Spleen (tissue), 11 donors: ENCODE measurements at regions not wholly inside any gene's neighbourhood (a gene's known extent, or its start where the extent isn't known, plus 50 kb on each side); places are given as distances from the start of the nearest gene placed in this dataset.
"Not testable (repeated sequence)": the region's sequence is repeated elsewhere in the genome, so short reads cannot be mapped to it uniquely, and the experiment has no call there.

Experiments used
- DNase-seq: peaks from one replicate; pipeline ENCODE4 v3.0.0-alpha.2; 2020
- H3K27ac ChIP-seq, 8 donors: fragments of 200-600 bp; sonication (generic) in 7 of 8; 1 replicate in 4 of 8; 2 replicates in 4 of 8; pipeline versions ENCODE4 v1.5.0 to v1.8.0; 2016 to 2021; ENCODE audit warnings: inconsistent platforms in 4 of 8, mild to moderate bottlenecking in 4 of 8, moderate library complexity in 1 of 8
- H3K27me3 ChIP-seq, 7 donors: fragments of 200-600 bp; sonication (generic) in 6 of 7; replicated peaks in 1 of 7; 1 replicate in 4 of 7; 2 replicates in 3 of 7; pipeline versions ENCODE4 v1.5.0 to v1.8.0; 2016 to 2021; ENCODE audit warnings: inconsistent platforms in 3 of 7, mild to moderate bottlenecking in 1 of 7
- H3K36me3 ChIP-seq, 6 donors: fragments of 200-600 bp; sonication (generic) in 5 of 6; 1 replicate in 4 of 6; 2 replicates in 2 of 6; pipeline versions ENCODE4 v1.5.0 to v1.8.0; 2016 to 2021; ENCODE audit warnings: inconsistent platforms in 2 of 6
- H3K4me1 ChIP-seq, 6 donors: fragments of 200-600 bp; sonication (generic) in 5 of 6; 1 replicate in 3 of 6; 2 replicates in 3 of 6; pipeline versions ENCODE4 v1.5.0 to v1.8.0; 2016 to 2021; ENCODE audit warnings: inconsistent platforms in 3 of 6
- H3K4me3 ChIP-seq, 8 donors: fragments of 200-600 bp; sonication (generic) in 7 of 8; 1 replicate in 4 of 8; 2 replicates in 4 of 8; pipeline versions ENCODE4 v1.5.0 to v1.8.0; 2016 to 2021; ENCODE audit warnings: inconsistent platforms in 4 of 8, mild to moderate bottlenecking in 4 of 8, moderate library complexity in 2 of 8
- H3K9me3 ChIP-seq, 8 donors: fragments of 200-600 bp; sonication (generic) in 7 of 8; 1 replicate in 4 of 8; 2 replicates in 4 of 8; pipeline versions ENCODE4 v1.5.0 to v1.8.0; 2016 to 2021; ENCODE audit warnings: inconsistent platforms in 4 of 8
- POLR2A ChIP-seq, 3 donors: fragments of 450-650 bp; IDR thresholded peaks; one replicate each; pipeline ENCODE4 v1.5.1; 2017; ENCODE audit warnings: antibody characterized with exemption in 3 of 3, mild to moderate bottlenecking in 1 of 3
- POLR2AphosphoS5 ChIP-seq, 3 donors: sonication (generic); formaldehyde crosslinking; IDR thresholded peaks; one replicate each; pipeline ENCODE4 v1.5.1; 2017; ENCODE audit warnings: antibody characterized with exemption in 3 of 3
- WGBS, 5 donors: extraction: QIAGEN DNeasy Blood & Tissue Kit in 3 of 5; methylation state at CpG; one replicate each; pipeline versions ENCODE4 v1.1.5 to v1.1.7; 2013 to 2018; 5-methylcytosine and 5-hydroxymethylcytosine counted together
- intact Hi-C: fragments of 100-400 bp; cut with DNase I; formaldehyde crosslinking; loops from one replicate; pipeline ENCODE4 v1.15.0; 2023; ENCODE audit warnings: low total_unique reads
- TF ChIP-seq, protein P1 (sequence below), 11 experiments: fragments of 200-600 bp in 7 of 11; fragments of 450-650 bp in 4 of 11; sonication (generic) in 4 of 11; IDR thresholded peaks in 8 of 11; conservative IDR thresholded peaks in 3 of 11; 1 replicate in 7 of 11; 2 replicates in 4 of 11; pipeline versions ENCODE4 v1.4.0 to v1.8.0; 2016 to 2021; ENCODE audit warnings: antibody characterized with exemption in 11 of 11, inconsistent platforms in 4 of 11, mild to moderate bottlenecking in 1 of 11
- donor health status: healthy with polysubstance abuse.
- donor health status: DM: no; HTN: no; CAD: no; lungs with moderate emphysema.
- donor health status: DM: no; HTN: no; CAD: no.
- donor health status: Bipolar disorder and iron deficiency.
- donor health status: healthy.
- donor health status: DM: no; HTN: no; CAD: no.
- donor health status: DM: yes; HTN: yes; CAD: no.

DNA sequence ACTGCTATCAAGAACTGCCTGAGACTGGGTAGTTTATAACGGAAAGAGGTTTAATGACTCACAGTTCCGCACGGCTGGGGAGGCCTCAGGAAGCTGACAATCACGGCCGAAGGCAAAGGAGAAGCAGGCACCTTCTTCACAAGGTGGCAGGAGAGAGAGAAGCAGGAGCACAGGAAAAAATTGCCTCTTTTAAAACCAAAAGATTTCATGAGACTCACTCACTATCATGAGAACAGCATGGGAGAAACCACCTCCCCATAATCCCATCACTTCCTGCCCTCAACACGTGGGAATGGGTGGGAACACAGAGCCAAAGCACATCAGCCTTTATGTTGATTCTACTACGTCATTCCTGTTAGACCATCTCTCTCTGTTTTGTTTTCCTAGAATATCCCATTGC, 650.9 kb upstream of the SEMA6D start:
- H3K27ac ChIP-seq = no peak overlapping the region
- 65 to 77% (median 70%) methylated on average over 7 of the region's 7 CpGs for WGBS, 5 donors

DNA sequence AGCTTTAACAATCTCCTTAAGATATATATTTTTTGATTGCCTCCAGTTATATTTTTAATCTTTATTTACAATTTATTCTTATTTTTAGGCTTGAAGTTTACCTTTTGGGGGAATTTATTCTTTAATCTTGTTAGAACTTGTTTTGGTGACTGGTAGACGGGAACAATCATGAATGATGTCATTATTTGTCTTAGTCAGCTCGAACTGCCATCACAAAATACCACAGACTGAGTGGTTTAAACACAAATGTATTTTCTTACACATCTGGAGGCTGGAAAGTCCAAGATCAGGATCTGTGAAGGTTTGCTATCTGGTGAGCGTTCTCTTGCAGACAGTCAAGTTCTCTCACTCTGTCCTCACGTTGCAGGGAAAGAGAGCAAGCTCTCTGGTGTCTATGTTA, 639.5 kb upstream of the SEMA6D start:
- intact Hi-C loops, H3K4me3 ChIP-seq, H3K36me3 ChIP-seq, H3K9me3 ChIP-seq, DNase-seq, H3K27ac ChIP-seq, H3K4me1 ChIP-seq, H3K27me3 ChIP-seq: not testable (repeated sequence)
- WGBS, 5 donors = 47 to 68% (median 53%) methylated on average over 4 of the region's 4 CpGs

More for the DNA sequence above, 650.9 kb upstream of the SEMA6D start:
- Histone ChIP-seq H3K9me3 (no peaks in the 10 kb centered on the region), H3K27me3 (no peaks in the 10 kb centered on the region), H3K4me1 (no peaks in the 10 kb centered on the region), H3K4me3 (no peak overlapping the region), H3K36me3 (no peaks in the 10 kb centered on the region)
- no peak for DNase-seq
- intact Hi-C loops = no loop called here
- TF ChIP-seq, protein P1, sequence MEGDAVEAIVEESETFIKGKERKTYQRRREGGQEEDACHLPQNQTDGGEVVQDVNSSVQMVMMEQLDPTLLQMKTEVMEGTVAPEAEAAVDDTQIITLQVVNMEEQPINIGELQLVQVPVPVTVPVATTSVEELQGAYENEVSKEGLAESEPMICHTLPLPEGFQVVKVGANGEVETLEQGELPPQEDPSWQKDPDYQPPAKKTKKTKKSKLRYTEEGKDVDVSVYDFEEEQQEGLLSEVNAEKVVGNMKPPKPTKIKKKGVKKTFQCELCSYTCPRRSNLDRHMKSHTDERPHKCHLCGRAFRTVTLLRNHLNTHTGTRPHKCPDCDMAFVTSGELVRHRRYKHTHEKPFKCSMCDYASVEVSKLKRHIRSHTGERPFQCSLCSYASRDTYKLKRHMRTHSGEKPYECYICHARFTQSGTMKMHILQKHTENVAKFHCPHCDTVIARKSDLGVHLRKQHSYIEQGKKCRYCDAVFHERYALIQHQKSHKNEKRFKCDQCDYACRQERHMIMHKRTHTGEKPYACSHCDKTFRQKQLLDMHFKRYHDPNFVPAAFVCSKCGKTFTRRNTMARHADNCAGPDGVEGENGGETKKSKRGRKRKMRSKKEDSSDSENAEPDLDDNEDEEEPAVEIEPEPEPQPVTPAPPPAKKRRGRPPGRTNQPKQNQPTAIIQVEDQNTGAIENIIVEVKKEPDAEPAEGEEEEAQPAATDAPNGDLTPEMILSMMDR (IDR thresholded peaks at IDR 0.05 in 8 of 11, conservative IDR thresholded peaks at IDR 0.05 in 3 of 11) = no peak
- no peak for TF ChIP-seq POLR2A (IDR thresholded peaks at IDR 0.05)
- no peak for TF ChIP-seq POLR2AphosphoS5 (IDR thresholded peaks at IDR 0.05)

DNA sequence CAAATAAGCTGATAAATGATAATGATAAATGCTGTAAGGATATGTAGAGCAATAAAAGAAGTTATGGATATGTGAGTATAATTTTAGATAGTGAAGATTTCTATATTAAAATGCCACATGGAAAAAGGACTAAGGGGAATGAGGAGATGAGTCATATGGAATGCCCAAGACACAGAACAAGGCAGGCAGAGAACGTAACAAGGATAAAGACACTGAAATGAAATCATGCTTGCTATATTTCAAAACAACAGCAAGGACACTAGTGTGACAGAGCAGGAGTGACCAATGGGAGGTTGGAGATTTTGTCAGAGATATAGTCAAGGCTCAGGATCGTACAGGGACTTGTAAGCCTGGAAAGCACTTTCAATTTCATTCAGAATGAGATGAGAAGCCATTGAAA, 621.5 kb upstream of the SEMA6D start:
- TF ChIP-seq, protein P1 (IDR thresholded peaks at IDR 0.05 in 8 of 11, conservative IDR thresholded peaks at IDR 0.05 in 3 of 11) = no peak
- TF ChIP-seq POLR2AphosphoS5 (IDR thresholded peaks at IDR 0.05) (no peak), POLR2A (IDR thresholded peaks at IDR 0.05) (no peak)
- Histone ChIP-seq H3K4me3 (no peak overlapping the region), H3K36me3 (no peaks in the 10 kb centered on the region), H3K27me3 (no peaks in the 10 kb centered on the region), H3K27ac (no peak overlapping the region), H3K4me1 (no peaks in the 10 kb centered on the region), H3K9me3 (peaks cover 0 to 12% (median 0%) of the 10 kb centered on the region in 8 donors)
- DNase-seq = no peak
- 57 to 84% (median 65%) methylated on average over 2 of the region's 2 CpGs for WGBS, 5 donors
- intact Hi-C loops = no loop called here

DNA sequence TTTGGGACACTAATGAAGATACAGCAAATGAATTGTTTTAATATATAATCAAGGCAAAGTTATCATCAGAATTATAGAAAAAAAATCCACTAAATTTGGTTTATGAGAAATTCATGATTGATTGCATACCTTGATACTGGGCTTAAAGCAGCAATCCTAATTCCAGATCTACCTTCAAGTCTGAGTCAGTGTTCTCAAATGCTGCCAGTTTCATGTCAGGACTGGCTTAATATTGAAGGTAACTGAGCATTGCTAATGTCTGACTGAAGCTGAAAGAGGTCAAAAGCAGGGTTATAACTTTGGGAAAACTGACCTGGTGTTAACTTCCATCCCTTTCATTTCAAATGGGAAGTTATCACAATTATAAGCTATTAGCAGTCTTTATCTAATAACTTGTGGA, 618.8 kb upstream of the SEMA6D start:
- H3K4me1 ChIP-seq, H3K27ac ChIP-seq, intact Hi-C loops: not testable (repeated sequence)

DNA sequence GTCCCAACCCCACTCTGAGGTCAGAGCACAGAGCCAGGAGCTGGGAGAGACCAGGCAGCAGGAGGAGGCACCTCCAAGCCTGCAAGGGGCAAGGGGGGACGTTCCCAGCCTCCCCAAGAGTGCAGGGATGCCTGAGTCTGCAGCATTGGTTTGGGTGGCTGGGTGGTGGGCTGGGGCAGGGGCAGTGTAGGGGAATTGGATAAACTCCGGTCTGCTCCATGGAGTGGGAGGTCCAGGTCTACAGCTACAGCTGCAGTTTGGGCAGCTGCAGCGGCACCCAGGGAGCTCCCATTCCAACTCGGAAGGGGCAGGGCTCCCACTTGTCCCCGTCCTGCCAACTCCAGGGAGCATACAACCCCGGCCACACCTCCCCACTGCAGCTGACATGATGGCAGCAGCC, 617.5 kb upstream of the SEMA6D start:
- H3K27ac ChIP-seq, H3K36me3 ChIP-seq, H3K9me3 ChIP-seq, DNase-seq, H3K4me1 ChIP-seq, H3K4me3 ChIP-seq, H3K27me3 ChIP-seq, intact Hi-C loops: not testable (repeated sequence)
- 69 to 84% (median 75%) methylated on average over 3 to 6 of the region's 6 CpGs for WGBS, 5 donors

More for the DNA sequence above, 618.8 kb upstream of the SEMA6D start:
- not testable (repeated sequence) for H3K36me3 ChIP-seq, H3K4me3 ChIP-seq, H3K27me3 ChIP-seq, DNase-seq
- peaks cover 0 to 12% (median 0%) of the 10 kb centered on the region in 8 donors for H3K9me3 ChIP-seq

DNA sequence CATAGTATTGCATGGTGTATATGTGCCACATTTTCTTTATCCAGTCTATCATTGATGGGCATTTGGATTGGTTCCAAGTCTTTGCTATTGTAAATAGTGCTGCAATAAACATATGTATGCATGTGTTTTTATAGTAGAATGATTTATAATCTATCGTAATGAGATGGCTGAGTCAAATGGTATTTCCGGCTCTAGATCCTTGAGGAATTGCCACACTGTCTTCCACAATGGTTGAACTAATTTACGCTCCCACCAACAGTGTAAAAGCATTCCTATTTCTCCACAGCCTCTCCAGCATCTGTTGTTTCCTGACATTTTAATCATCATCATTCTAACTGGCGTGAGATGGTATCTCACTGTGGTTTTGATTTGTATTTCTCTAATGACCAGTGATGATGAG, 608.5 kb upstream of the SEMA6D start:
- H3K36me3 ChIP-seq, H3K4me1 ChIP-seq, H3K27me3 ChIP-seq, H3K27ac ChIP-seq, DNase-seq, intact Hi-C loops, H3K4me3 ChIP-seq: not testable (repeated sequence)
- peaks cover 0 to 28% (median 16%) of the 10 kb centered on the region in 8 donors for H3K9me3 ChIP-seq
- 84 to 92% (median 89%) methylated on average over 4 of the region's 4 CpGs for WGBS, 5 donors
